Neuron (in vitro differentiated cells): ENCODE measurements at regions not wholly inside any gene's neighbourhood (a gene's known extent, or its start where the extent isn't known, plus 50 kb on each side); places are given as distances from the start of the nearest gene placed in this dataset.

ENCODE experiments used
- H2AFZ ChIP-seq: one replicate; pipeline ENCODE4 v1.6.1; 2013; ENCODE audit warnings: low read depth, mild to moderate bottlenecking, inconsistent platforms, low read length, moderate library complexity
- H3K27me3 ChIP-seq: one replicate; pipeline ENCODE4 v1.6.1; 2013; ENCODE audit warnings: low read length; ENCODE audit not compliant: insufficient read depth
- H3K36me3 ChIP-seq: one replicate; pipeline ENCODE4 v1.6.1; 2013; ENCODE audit warnings: low read length; ENCODE audit not compliant: insufficient read depth
- H3K4me1 ChIP-seq: one replicate; pipeline ENCODE4 v1.6.1; 2013; ENCODE audit warnings: low read length; ENCODE audit not compliant: insufficient read depth
- H3K4me3 ChIP-seq: 2 replicates; pipeline ENCODE4 v1.5.1; 2013; ENCODE audit warnings: mild to moderate bottlenecking, low read length, moderate library complexity
- H3K9me3 ChIP-seq: one replicate; pipeline ENCODE4 v1.6.1; 2013; ENCODE audit warnings: low read length

DNA sequence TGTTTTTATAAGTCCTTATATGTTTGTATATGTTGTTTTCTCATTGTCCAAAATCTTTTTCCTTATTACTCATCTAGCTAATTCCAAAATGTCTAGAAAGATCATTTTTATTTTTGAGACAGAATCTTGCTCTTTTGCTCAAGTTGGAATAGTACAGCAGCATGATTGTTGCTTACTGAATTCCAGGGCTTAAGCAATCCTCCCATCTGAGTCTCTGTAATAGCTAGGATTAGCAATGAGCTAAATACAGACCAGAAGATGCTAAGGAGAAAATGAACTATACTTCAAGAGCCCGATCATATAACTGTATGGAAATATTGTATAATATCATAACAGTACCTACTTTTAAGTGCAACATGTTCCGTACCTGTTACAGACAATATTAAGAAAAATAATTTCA is 1027.0 kb downstream of the STIM2 start:
- Histone ChIP-seq H3K4me1 (peaks cover 3% of the 10 kb centered on the region), H2AFZ (no peak overlapping the region)

DNA sequence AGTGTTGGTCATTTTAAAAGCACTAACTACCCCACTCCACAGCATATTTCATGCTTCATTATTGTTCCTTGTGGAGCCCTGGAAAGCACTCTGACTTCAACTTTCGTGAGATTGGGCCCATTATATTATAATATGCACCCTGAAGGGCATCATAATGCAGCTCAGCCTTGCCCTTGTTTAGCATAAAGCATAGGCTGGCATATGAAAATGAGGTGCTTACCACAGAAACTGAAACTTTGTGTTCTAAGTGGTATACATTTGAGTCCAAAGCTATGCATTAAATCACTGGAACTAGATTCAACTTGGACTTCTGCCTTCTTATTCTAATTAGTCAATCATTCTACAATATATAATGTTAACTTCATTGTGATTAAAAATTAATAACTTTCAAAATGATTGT is 1027.9 kb downstream of the STIM2 start:
- Histone ChIP-seq H3K27me3 (no peaks in the 10 kb centered on the region), H3K4me1 (peaks cover 3% of the 10 kb centered on the region), H3K36me3 (no peaks in the 10 kb centered on the region), H3K4me3 (no peak overlapping the region), H2AFZ (no peak overlapping the region), H3K9me3 (no peaks in the 10 kb centered on the region)

More for the DNA sequence above, 1027.0 kb downstream of the STIM2 start:
- Histone ChIP-seq H3K9me3 (no peaks in the 10 kb centered on the region), H3K4me3 (no peak overlapping the region), H3K36me3 (no peaks in the 10 kb centered on the region), H3K27me3 (no peaks in the 10 kb centered on the region)

DNA sequence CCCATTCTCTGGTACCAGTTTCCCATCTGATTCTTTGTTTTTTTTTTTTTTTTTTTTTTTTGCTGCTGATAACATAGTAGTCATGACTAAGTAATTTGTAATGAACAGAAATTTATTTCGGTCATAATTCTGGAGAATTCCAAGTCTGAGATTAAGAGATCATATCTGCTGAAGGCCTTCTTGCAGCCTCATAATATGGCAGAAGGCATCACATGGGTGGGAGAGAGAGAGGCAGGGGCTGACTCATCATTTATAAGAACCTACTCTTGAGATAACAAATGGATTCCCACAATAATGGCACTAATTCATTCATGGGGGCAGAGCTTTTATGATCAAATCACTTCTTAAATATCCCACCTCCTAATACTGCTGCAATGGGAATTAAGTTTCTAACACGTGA is 1034.3 kb downstream of the STIM2 start:
- H3K9me3 ChIP-seq: no peaks in the 10 kb centered on the region
- H3K4me1 ChIP-seq: peaks cover 9% of the 10 kb centered on the region
- H3K27me3 ChIP-seq: no peaks in the 10 kb centered on the region
- H2AFZ ChIP-seq: no peak overlapping the region
- H3K4me3 ChIP-seq: no peak overlapping the region
- no peaks in the 10 kb centered on the region for H3K36me3 ChIP-seq

DNA sequence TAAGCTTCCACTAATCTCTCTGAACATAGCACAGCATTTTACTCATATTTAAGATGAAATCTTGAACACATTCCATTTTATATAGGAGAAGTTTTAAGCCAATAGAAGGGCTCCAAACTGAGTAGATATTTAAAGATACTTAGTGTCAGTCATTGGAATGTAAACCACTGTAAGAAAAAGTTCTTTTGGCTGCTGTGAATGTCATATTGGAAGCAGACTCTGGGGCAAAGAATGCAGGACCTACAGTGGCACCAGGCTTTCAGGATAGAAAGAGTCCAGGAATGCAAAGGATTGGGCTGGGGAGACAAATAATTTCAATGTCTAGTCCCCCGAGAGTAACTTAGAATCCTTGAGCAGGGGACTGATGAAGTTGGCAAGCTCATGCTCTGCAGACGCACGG is 1047.7 kb downstream of the STIM2 start:
- H2AFZ ChIP-seq: no peak overlapping the region
- H3K4me3 ChIP-seq: no peak overlapping the region
- no peaks in the 10 kb centered on the region for H3K4me1 ChIP-seq
- H3K36me3 ChIP-seq: no peaks in the 10 kb centered on the region
- no peaks in the 10 kb centered on the region for H3K9me3 ChIP-seq
- H3K27me3 ChIP-seq: no peaks in the 10 kb centered on the region

DNA sequence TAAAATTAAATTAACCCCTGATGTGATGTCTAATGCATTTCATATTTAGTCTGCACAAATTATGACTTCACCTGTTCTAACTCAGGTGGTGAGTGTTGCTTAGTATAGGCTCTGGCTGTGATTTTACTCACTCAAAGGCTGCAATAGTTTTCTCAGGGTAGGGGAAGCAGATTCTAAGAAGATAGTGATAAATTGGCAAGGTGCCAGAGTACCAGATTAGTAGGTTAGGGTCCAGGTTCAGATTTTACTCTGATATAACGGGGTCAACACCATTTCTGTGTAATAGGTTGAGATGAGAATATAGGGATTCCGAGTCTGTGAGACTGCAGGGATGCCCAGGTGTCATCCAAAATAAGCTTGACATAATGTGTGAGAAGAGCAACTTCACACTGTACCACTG is 1049.6 kb downstream of the STIM2 start:
- H3K4me3 ChIP-seq: no peak overlapping the region
- H3K4me1 ChIP-seq: no peaks in the 10 kb centered on the region
- H3K9me3 ChIP-seq: no peaks in the 10 kb centered on the region
- no peak overlapping the region for H2AFZ ChIP-seq
- no peaks in the 10 kb centered on the region for H3K27me3 ChIP-seq
- H3K36me3 ChIP-seq: no peaks in the 10 kb centered on the region

DNA sequence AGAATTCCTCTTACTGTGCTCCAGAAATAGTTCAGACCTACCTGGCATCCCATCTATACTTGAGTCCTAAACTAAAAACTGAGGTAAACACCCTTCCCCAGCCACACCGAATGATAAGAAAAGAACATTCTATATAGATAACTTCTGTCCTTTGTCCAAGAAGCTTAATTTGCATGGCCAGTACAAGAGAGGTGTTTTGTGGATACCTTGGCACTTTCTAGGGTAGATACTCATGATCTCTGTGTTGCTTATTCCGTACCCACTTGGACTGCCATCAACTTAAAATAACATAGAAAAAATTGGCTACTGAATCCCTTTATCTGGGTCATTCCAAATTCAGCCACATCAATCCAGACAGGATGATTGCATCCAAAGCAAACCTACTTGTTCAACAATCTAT is 1050.4 kb downstream of the STIM2 start:
- no peaks in the 10 kb centered on the region for H3K4me1 ChIP-seq
- H2AFZ ChIP-seq: no peak overlapping the region
- H3K4me3 ChIP-seq: no peak overlapping the region
- H3K36me3 ChIP-seq: no peaks in the 10 kb centered on the region
- no peaks in the 10 kb centered on the region for H3K9me3 ChIP-seq
- no peaks in the 10 kb centered on the region for H3K27me3 ChIP-seq

DNA sequence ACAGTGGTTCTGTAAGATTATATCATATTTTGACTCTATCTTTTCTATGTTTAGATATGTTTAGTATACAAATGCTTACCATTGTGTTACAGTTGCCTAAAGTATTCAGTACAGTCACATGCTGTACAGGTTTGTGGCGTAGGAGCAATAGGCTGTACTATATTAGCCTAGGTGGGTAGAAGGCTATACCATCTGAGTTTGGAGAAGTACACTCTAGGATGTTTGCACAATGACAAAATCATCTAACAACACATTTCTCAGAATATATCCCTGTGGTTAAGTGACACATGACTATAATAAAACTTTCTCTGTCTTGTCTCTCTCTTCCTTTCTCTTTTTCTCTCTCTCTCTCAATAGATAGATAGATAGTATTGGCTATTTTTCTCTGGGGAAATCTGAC is 1053.1 kb downstream of the STIM2 start:
- Histone ChIP-seq H3K36me3 (no peaks in the 10 kb centered on the region), H3K9me3 (no peaks in the 10 kb centered on the region), H3K27me3 (no peaks in the 10 kb centered on the region), H3K4me1 (peaks cover 15% of the 10 kb centered on the region), H2AFZ (no peak overlapping the region), H3K4me3 (no peak overlapping the region)

DNA sequence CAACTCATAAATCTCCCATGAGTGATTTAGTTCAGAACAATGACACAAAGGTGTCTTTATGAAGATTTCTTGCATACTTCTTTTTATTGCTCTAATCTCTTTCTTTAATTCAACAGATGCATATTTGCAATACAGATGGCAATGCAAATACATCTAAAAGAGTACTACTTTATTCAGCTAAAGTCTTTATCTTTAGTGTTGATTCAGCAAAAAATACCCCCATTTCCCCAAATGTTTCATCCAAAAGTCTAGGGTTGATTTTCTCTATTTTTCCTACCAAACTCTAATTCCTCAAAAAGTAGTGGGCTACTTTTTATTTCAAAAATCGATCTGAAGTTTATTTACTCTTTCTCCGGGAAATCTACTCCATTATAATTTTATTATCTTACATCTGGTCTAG is 1055.2 kb downstream of the STIM2 start:
- no peak overlapping the region for H3K4me3 ChIP-seq
- no peaks in the 10 kb centered on the region for H3K9me3 ChIP-seq
- H2AFZ ChIP-seq: no peak overlapping the region
- H3K27me3 ChIP-seq: no peaks in the 10 kb centered on the region
- H3K4me1 ChIP-seq: peaks cover 15% of the 10 kb centered on the region
- no peaks in the 10 kb centered on the region for H3K36me3 ChIP-seq

DNA sequence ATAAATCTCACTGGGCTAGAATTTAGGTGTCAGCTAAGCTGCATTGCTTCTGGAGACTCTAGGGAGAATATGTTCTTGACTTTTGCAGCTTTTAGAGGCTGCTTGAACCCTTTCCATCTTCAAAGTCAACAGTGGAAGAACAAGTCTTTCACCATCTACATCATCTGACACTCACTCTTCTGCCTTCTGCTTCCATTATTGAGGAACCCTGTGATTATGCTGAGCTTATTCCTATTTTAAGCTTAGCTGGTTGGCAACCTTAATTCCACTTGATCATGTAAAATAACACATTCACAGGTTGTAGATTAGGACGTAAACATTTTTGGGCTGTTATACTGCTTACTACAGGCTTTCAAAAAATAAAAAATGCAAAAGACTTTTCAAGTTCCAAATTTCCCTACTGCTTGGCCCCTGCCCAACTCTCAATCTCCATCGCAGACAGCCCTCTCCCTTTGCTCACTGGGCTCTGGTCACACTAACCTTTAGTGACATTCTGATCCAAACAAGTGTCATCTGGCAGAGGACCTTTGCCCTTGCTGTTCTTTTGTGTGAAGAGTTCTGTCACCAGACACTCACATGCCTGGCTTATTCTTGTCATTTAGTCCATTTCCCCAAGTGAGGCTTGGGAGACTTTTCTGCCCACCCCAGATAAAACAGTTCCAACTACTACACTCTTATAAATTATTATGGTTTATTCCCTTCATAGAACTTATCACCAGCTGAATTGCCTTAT is 1056.0 kb downstream of the STIM2 start:
- no peaks in the 10 kb centered on the region for H3K36me3 ChIP-seq
- H3K9me3 ChIP-seq: no peaks in the 10 kb centered on the region
- no peaks in the 10 kb centered on the region for H3K27me3 ChIP-seq
- no peak overlapping the region for H2AFZ ChIP-seq
- peaks cover 15% of the 10 kb centered on the region for H3K4me1 ChIP-seq
- no peak overlapping the region for H3K4me3 ChIP-seq

DNA sequence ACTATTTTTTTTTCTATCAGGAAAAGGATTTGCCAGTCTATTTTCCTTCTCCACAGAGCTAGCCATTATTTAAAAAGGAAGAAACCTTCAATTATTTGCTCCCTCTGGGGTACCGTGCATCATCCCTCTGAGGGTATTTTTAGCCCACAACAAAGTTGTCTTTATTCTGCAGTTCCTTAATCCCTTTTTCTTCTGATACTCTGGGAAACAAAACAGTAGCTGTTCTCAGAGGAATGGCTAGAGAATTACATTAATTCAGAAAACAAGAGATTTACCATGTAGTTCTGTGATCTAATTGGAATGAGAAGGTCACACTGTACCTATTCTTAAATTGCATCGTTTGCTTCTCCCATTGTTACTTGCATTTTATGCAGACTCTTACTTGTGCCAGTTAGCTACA is 1056.7 kb downstream of the STIM2 start:
- Histone ChIP-seq H3K9me3 (no peaks in the 10 kb centered on the region), H3K4me3 (no peak overlapping the region), H3K36me3 (no peaks in the 10 kb centered on the region), H2AFZ (no peak overlapping the region), H3K27me3 (no peaks in the 10 kb centered on the region), H3K4me1 (peaks cover 15% of the 10 kb centered on the region)

DNA sequence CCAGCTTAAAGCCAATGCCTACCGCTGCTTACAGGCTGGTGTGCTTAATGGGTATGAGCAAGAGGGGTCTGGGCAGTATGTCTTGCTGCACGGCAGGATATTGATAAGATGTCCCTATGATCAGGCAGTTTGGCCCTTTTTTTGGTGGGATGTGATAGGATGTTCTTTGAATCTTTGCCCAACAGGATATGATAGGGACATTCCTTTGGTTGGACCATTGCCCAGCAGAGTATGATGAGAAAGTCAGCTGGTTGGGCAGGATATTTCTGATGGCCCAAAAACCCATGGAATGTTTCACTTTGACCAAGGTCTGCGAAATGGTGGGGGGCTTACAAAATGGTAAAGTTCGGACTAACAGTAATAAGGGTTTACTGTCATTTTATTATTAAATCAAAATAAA is 1060.6 kb downstream of the STIM2 start:
- H3K4me3 ChIP-seq: no peak overlapping the region
- H3K36me3 ChIP-seq: no peaks in the 10 kb centered on the region
- H3K27me3 ChIP-seq: no peaks in the 10 kb centered on the region
- no peaks in the 10 kb centered on the region for H3K9me3 ChIP-seq
- H2AFZ ChIP-seq: no peak overlapping the region
- H3K4me1 ChIP-seq: peaks cover 15% of the 10 kb centered on the region

DNA sequence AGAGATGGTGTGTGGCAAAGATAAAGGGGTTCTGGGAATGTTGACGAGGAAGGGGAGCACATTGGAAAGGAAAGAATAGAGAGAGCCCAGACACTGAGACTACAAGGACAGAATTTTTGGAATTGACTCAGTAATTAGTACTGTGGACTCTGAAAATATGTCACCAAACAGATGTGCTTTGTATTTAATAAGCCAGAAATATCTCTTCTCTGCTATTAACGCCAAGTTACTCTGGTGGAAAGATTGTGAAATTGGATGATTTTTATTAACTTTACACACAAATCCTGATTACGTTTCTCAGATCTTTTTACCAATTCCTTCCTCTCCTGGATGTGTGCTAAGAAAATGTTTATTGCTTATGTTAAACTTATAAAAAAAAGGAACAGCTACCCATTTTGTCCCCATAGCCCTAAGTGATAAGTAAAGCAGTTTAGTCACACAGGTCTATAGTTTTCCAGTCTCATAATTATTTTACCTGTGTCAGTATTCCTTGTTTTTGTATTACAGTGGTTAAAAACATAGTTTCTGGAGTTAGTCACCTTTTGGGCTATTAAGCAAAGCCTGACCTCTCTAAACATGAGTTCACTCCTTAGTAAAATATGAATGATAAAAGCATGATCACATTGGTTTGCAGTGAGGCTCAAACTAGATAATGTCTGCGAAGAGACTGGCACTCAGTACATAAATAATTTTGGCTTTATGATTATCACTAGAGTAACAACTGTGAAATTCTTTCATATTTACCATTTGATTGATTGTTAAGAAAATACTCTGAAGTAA is 1068.3 kb downstream of the STIM2 start:
- Histone ChIP-seq H2AFZ (no peak overlapping the region), H3K36me3 (no peaks in the 10 kb centered on the region), H3K4me3 (no peak overlapping the region), H3K9me3 (no peaks in the 10 kb centered on the region), H3K4me1 (no peaks in the 10 kb centered on the region), H3K27me3 (no peaks in the 10 kb centered on the region)

DNA sequence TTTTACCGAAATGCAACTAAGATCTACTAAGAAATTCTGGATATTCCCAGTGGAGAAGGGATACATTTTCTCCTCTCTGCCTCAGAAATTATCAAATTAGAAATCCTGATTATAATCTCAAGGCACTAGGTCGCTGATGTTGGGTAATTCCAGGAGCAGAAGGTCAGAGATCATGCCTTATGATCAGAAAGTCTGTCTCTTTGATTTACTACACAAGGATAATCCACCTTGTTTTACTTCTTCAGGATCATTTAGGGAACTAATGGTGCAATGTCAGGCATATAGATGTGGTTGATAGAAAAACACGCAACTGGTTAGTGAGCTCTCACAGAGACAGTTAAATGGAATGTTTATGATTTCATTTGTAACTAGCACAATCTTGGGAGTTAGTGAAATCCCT is 1069.7 kb downstream of the STIM2 start:
- H3K4me3 ChIP-seq: no peak overlapping the region
- H3K9me3 ChIP-seq: no peaks in the 10 kb centered on the region
- H3K27me3 ChIP-seq: no peaks in the 10 kb centered on the region
- no peaks in the 10 kb centered on the region for H3K4me1 ChIP-seq
- no peak overlapping the region for H2AFZ ChIP-seq
- H3K36me3 ChIP-seq: no peaks in the 10 kb centered on the region
